Right lobe of liver (tissue), 4 donors: ENCODE measurements at regions not wholly inside any gene's neighbourhood (a gene's known extent, or its start where the extent isn't known, plus 50 kb on each side); places are given as distances from the start of the nearest gene placed in this dataset.
"Not testable (repeated sequence)": the region's sequence is repeated elsewhere in the genome, so short reads cannot be mapped to it uniquely, and the experiment has no call there.

Experiments
- CTCF ChIP-seq, 4 donors: fragments of 200-600 bp in 3 of 4; fragments of 450-650 bp in 1 of 4; IDR thresholded peaks; one replicate each; pipeline versions ENCODE4 v1.5.1 to v1.8.0; 2016 to 2022; ENCODE audit warnings: antibody characterized with exemption in 4 of 4, mild to moderate bottlenecking in 2 of 4
- POLR2A ChIP-seq: fragments of 450-650 bp; IDR thresholded peaks from one replicate; pipeline ENCODE4 v1.6.1; 2017; ENCODE audit warnings: antibody characterized with exemption, mild to moderate bottlenecking
- donor health status: DM: no; HTN: no; CAD: no.
- donor health status: DM: no; HTN: no; CAD: no.
- donor health status: DM: no; HTN: yes; CAD: no.

GRCh38 chr1:96595530-96595929 lies 126.1 kb upstream of the PTBP2 start:
- not testable (repeated sequence) for TF ChIP-seq CTCF (IDR thresholded peaks at IDR 0.05); POLR2A
